ENCODE measurements at regions not wholly inside any gene's neighbourhood (a gene's known extent, or its start where the extent isn't known, plus 50 kb on each side); places are given as distances from the start of the nearest gene placed in this dataset.
"Not testable (repeated sequence)": the region's sequence is repeated elsewhere in the genome, so short reads cannot be mapped to it uniquely, and the experiment has no call there.

GRCh38 chr9:96131825-96132224, 170.2 kb downstream of the HSD17B3 start:
- no peak for DNase-seq (ENCODE audit: low read depth)

- DNase-seq (ENCODE audit: low read depth) = no peak
Measured at GRCh38 chr9:96130970-96131369, 171.0 kb downstream of the HSD17B3 start.

GRCh38 chr9:96129747-96130146, 172.2 kb downstream of the HSD17B3 start:
- DNase-seq (ENCODE audit: low read depth) = no peak

GRCh38 chr9:96128880-96129279, 173.1 kb downstream of the HSD17B3 start:
- DNase-seq (ENCODE audit: low read depth) = no peak

GRCh38 chr9:96126321-96126881, 175.6 kb downstream of the HSD17B3 start:
- DNase-seq (ENCODE audit: low read depth) = no peak

- DNase-seq (ENCODE audit: low read depth) = no peak
Measured at GRCh38 chr9:96125624-96126023, 176.4 kb downstream of the HSD17B3 start.

- DNase-seq (ENCODE audit: low read depth) = no peak
Measured at GRCh38 chr9:96122751-96123150, 179.2 kb downstream of the HSD17B3 start.

- no peak for DNase-seq (ENCODE audit: low read depth)
Measured at GRCh38 chr9:96122282-96122681, 179.7 kb downstream of the HSD17B3 start.

GRCh38 chr9:96121136-96121535, 180.8 kb downstream of the HSD17B3 start:
- no peak for DNase-seq (ENCODE audit: low read depth)

- no peak for DNase-seq (ENCODE audit: low read depth)
Measured at GRCh38 chr9:96117398-96118080, 184.4 kb downstream of the HSD17B3 start.

GRCh38 chr9:96116275-96117064, 185.5 kb downstream of the HSD17B3 start:
- DNase-seq (ENCODE audit: low read depth) = no peak

GRCh38 chr9:96115836-96116235, 186.1 kb downstream of the HSD17B3 start:
- no peak for DNase-seq (ENCODE audit: low read depth)

GRCh38 chr9:96113032-96113431, 188.9 kb downstream of the HSD17B3 start:
- DNase-seq (ENCODE audit: low read depth) = no peak

GRCh38 chr9:96109680-96110351, 192.2 kb downstream of the HSD17B3 start:
- DNase-seq (ENCODE audit: low read depth) = no peak

- no peak for DNase-seq (ENCODE audit: low read depth)
Measured at GRCh38 chr9:96108691-96109380, 193.1 kb downstream of the HSD17B3 start.

- no peak for DNase-seq (ENCODE audit: low read depth)
Measured at GRCh38 chr9:96107436-96107835, 194.5 kb downstream of the HSD17B3 start.

- DNase-seq (ENCODE audit: low read depth) = no peak
Measured at GRCh38 chr9:96100385-96101300, 201.3 kb downstream of the HSD17B3 start.

- DNase-seq (ENCODE audit: low read depth) = not testable (repeated sequence)
Measured at GRCh38 chr9:96090630-96091029, 211.3 kb downstream of the HSD17B3 start.

GRCh38 chr9:96089452-96090085, 212.4 kb downstream of the HSD17B3 start:
- DNase-seq (ENCODE audit: low read depth) = no peak

- no peak for DNase-seq (ENCODE audit: low read depth)
Measured at GRCh38 chr9:96088510-96088909, 213.0 kb downstream of the ERCC6L2 start.
